SK-N-SH treated with all-trans-retinoic acid at 6 μM for 48 hours (cell line): ENCODE measurements at regions not wholly inside any gene's neighbourhood (a gene's known extent, or its start where the extent isn't known, plus 50 kb on each side); places are given as distances from the start of the nearest gene placed in this dataset.

Source experiments
- ESRRG ChIP-seq: fragments of 250-450 bp; sonication (Bioruptor Pico); IDR thresholded peaks from 2 replicates; pipeline ENCODE4 v1.6.1; 2021; ENCODE audit warnings: mild to moderate bottlenecking
- TCF4 ChIP-seq: fragments of 250-450 bp; sonication (Bioruptor Pico); IDR thresholded peaks from 2 replicates; pipeline ENCODE4 v1.8.0; 2021; ENCODE audit warnings: mild to moderate bottlenecking, moderate library complexity, borderline replicate concordance
- ZFP3 ChIP-seq: fragments of 250-450 bp; sonication (Bioruptor Pico); IDR thresholded peaks from 2 replicates; pipeline ENCODE4 v1.5.0; 2020; ENCODE audit warnings: mild to moderate bottlenecking, moderate library complexity
- ZNF565 ChIP-seq: fragments of 450-650 bp; formaldehyde crosslinking; conservative IDR thresholded peaks from 2 replicates; pipeline ENCODE4 v1.5.0; 2020; ENCODE audit warnings: low read depth, mild to moderate bottlenecking, moderate library complexity

- no peak for TF ChIP-seq ZFP3
- no peak for TF ChIP-seq TCF4 (CRISPR knock-in tag)
- no peak for TF ChIP-seq ESRRG (CRISPR knock-in tag)
- no peak for TF ChIP-seq ZNF565 (CRISPR knock-in tag)
These were observed 76.9 kb upstream of the EGR2 start for GRCh38 chr10:62893036-62893435.
